GM12892 (cell line): ENCODE measurements at regions not wholly inside any gene's neighbourhood (a gene's known extent, or its start where the extent isn't known, plus 50 kb on each side); places are given as distances from the start of the nearest gene placed in this dataset.

ENCODE experiments used
- POLR2A ChIP-seq: IDR thresholded peaks from 2 replicates; pipeline ENCODE4 v1.6.1; 2011; ENCODE audit warnings: low read depth, low read length, control low read depth
- TAF1 ChIP-seq: IDR thresholded peaks from 2 replicates; pipeline ENCODE4 v1.6.1; 2011; ENCODE audit warnings: low read depth, mild to moderate bottlenecking, control low read depth, low read length, borderline replicate concordance

- TF ChIP-seq POLR2A: no peak
- TF ChIP-seq TAF1: no peak
These were observed 65.1 kb upstream of the TNRC6C start for GRCh38 chr17:77893144-77894044.
